WTC11 (cell line): ENCODE measurements at regions not wholly inside any gene's neighbourhood (a gene's known extent, or its start where the extent isn't known, plus 50 kb on each side); places are given as distances from the start of the nearest gene placed in this dataset.

Source experiments
- ATAC-seq: fragments of 200-7000 bp; cut with Tn5 transposase; 2 replicates; pipeline ENCODE4 v1.10.0; 2021; ENCODE audit warnings: mild to moderate bottlenecking, moderate library complexity
- CTCF ChIA-PET: fragments of 300-600 bp; sonication (Branson Sonifier 250); formaldehyde crosslinking; loops from one replicate; lab custom pipeline; 2021; ENCODE audit warnings: antibody characterized with exemption; lab: Charles Lee
- POLR2A ChIA-PET: fragments of 350-600 bp; sonication (Branson Sonifier 250); formaldehyde crosslinking; loops from one replicate; lab custom pipeline; 2021; ENCODE audit warnings: antibody characterized with exemption; lab: Charles Lee
- DNase-seq: peaks from one replicate; pipeline ENCODE4 v3.0.0; 2021; ENCODE audit warnings: low spot score
- H3K27ac Mint-ChIP-seq: 2 replicates; pipeline ENCODE4 v1.8.0; 2021; ENCODE audit warnings: mixed read lengths
- H3K27me3 Mint-ChIP-seq: 2 replicates; pipeline ENCODE4 v1.8.0; 2021; ENCODE audit warnings: low read depth, mild to moderate bottlenecking, moderate library complexity, mixed read lengths
- H3K36me3 Mint-ChIP-seq: 2 replicates; pipeline ENCODE4 v1.8.0; 2021; ENCODE audit warnings: mixed read lengths
- H3K4me1 Mint-ChIP-seq: 2 replicates; pipeline ENCODE4 v1.8.0; 2022; ENCODE audit warnings: mixed read lengths
- H3K4me3 Mint-ChIP-seq: 2 replicates; pipeline ENCODE4 v1.8.0; 2021; ENCODE audit warnings: mild to moderate bottlenecking, moderate library complexity, mixed read lengths
- H3K9me3 Mint-ChIP-seq: 2 replicates; pipeline ENCODE4 v1.8.0; 2021; ENCODE audit warnings: mixed read lengths
- ESRRA ChIP-seq: sonication (generic); formaldehyde crosslinking; IDR thresholded peaks from 2 replicates; pipeline ENCODE4 v1.8.1; 2022; ENCODE audit warnings: mild to moderate bottlenecking, missing genetic modification reagents, borderline replicate concordance
- FOXJ3 ChIP-seq: sonication (generic); formaldehyde crosslinking; IDR thresholded peaks from 2 replicates; pipeline ENCODE4 v1.9.0; 2021; ENCODE audit warnings: missing genetic modification reagents, mild to moderate bottlenecking, borderline replicate concordance
- FOXP4 ChIP-seq: sonication (generic); formaldehyde crosslinking; IDR thresholded peaks from 2 replicates; pipeline ENCODE4 v1.8.0; 2022; ENCODE audit warnings: mild to moderate bottlenecking, missing genetic modification reagents
- HMGXB4 ChIP-seq: sonication (generic); formaldehyde crosslinking; IDR thresholded peaks from 2 replicates; pipeline ENCODE4 v1.8.1; 2023; ENCODE audit warnings: mild to moderate bottlenecking, moderate library complexity, missing genetic modification reagents
- IRF1 ChIP-seq: sonication (generic); formaldehyde crosslinking; IDR thresholded peaks from 2 replicates; pipeline ENCODE4 v1.8.0; 2023; ENCODE audit warnings: missing genetic modification reagents
- MAX ChIP-seq: sonication (generic); formaldehyde crosslinking; IDR thresholded peaks from 2 replicates; pipeline ENCODE4 v1.8.0; 2022; ENCODE audit warnings: mild to moderate bottlenecking, missing genetic modification reagents
- MYBL2 ChIP-seq: sonication (generic); formaldehyde crosslinking; IDR thresholded peaks from 2 replicates; pipeline ENCODE4 v1.8.1; 2023; ENCODE audit warnings: mild to moderate bottlenecking, moderate library complexity, missing genetic modification reagents
- NFYB ChIP-seq: sonication (generic); formaldehyde crosslinking; conservative IDR thresholded peaks from 2 replicates; pipeline ENCODE4 v1.8.0; 2022; ENCODE audit warnings: low read depth, missing genetic modification reagents
- PREB ChIP-seq: sonication (generic); formaldehyde crosslinking; IDR thresholded peaks from 2 replicates; pipeline ENCODE4 v1.8.1; 2022; ENCODE audit warnings: mild to moderate bottlenecking, missing genetic modification reagents, moderate library complexity, borderline replicate concordance
- SOX15 ChIP-seq: fragments of 250-450 bp; sonication (Bioruptor Pico); IDR thresholded peaks from 2 replicates; pipeline ENCODE4 v1.9.0; 2021; ENCODE audit warnings: mild to moderate bottlenecking
- TP53 ChIP-seq: sonication (generic); formaldehyde crosslinking; IDR thresholded peaks from 2 replicates; pipeline ENCODE4 v1.8.1; 2023; ENCODE audit warnings: mild to moderate bottlenecking, missing genetic modification reagents
- ZBTB21 ChIP-seq: sonication (generic); formaldehyde crosslinking; IDR thresholded peaks from 2 replicates; pipeline ENCODE4 v1.8.1; 2023; ENCODE audit warnings: mild to moderate bottlenecking, missing genetic modification reagents, borderline replicate concordance
- ZNF121 ChIP-seq: sonication (generic); formaldehyde crosslinking; IDR thresholded peaks from 2 replicates; pipeline ENCODE4 v1.8.0; 2023; ENCODE audit warnings: missing genetic modification reagents
- ZNF138 ChIP-seq: sonication (generic); formaldehyde crosslinking; conservative IDR thresholded peaks from 2 replicates; pipeline ENCODE4 v1.8.1; 2022; ENCODE audit warnings: mild to moderate bottlenecking, moderate library complexity, missing genetic modification reagents
- ZNF219 ChIP-seq: sonication (generic); formaldehyde crosslinking; IDR thresholded peaks from 2 replicates; pipeline ENCODE4 v1.8.0; 2023; ENCODE audit warnings: missing genetic modification reagents, mild to moderate bottlenecking, borderline replicate concordance
- ZNF317 ChIP-seq: sonication (generic); formaldehyde crosslinking; IDR thresholded peaks from 2 replicates; pipeline ENCODE4 v1.8.1; 2023; ENCODE audit warnings: low read depth, mild to moderate bottlenecking, moderate library complexity, missing genetic modification reagents, borderline replicate concordance
- ZNF416 ChIP-seq: fragments of 250-450 bp; sonication (Bioruptor Pico); IDR thresholded peaks from 2 replicates; pipeline ENCODE4 v1.9.0; 2021; ENCODE audit warnings: mild to moderate bottlenecking, inconsistent platforms
- ZNF423 ChIP-seq: fragments of 250-450 bp; sonication (Bioruptor Pico); IDR thresholded peaks from 2 replicates; pipeline ENCODE4 v2.1.2; 2022; ENCODE audit warnings: mild to moderate bottlenecking, moderate library complexity
- TF ChIP-seq, protein P1 (sequence below): sonication (generic); formaldehyde crosslinking; IDR thresholded peaks from 2 replicates; pipeline ENCODE4 v1.8.0; 2023; ENCODE audit warnings: mild to moderate bottlenecking, missing genetic modification reagents
- TF ChIP-seq, protein P2 (sequence below): fragments of 250-450 bp; sonication (Bioruptor Pico); IDR thresholded peaks from 2 replicates; pipeline ENCODE4 v1.9.0; 2021; ENCODE audit warnings: moderate library complexity, mild to moderate bottlenecking, inconsistent platforms, borderline replicate concordance

GRCh38 chr2:146954544-146954943, 890.3 kb upstream of the ACVR2A start:
- CTCF ChIA-PET = no interaction called here
- H3K9me3 Mint-ChIP-seq = peaks cover 7% of the 10 kb centered on the region; the same call in 1 of the 2 replicates
- no peaks in the 10 kb centered on the region for H3K36me3 Mint-ChIP-seq
- TF ChIP-seq FOXP4 (CRISPR knock-in tag) (no peak), MAX (CRISPR knock-in tag) (no peak), ZNF423 (CRISPR knock-in tag) (no peak), ZNF138 (CRISPR knock-in tag) (no peak), SOX15 (CRISPR knock-in tag) (no peak)
- POLR2A ChIA-PET = no interaction called here
- no peak overlapping the region for H3K4me3 Mint-ChIP-seq
- no peaks in the 10 kb centered on the region for H3K4me1 Mint-ChIP-seq
- DNase-seq (no peak), ATAC-seq (no peak)
- H3K27me3 Mint-ChIP-seq = no peaks in the 10 kb centered on the region
- H3K27ac Mint-ChIP-seq = no peak overlapping the region

DNA sequence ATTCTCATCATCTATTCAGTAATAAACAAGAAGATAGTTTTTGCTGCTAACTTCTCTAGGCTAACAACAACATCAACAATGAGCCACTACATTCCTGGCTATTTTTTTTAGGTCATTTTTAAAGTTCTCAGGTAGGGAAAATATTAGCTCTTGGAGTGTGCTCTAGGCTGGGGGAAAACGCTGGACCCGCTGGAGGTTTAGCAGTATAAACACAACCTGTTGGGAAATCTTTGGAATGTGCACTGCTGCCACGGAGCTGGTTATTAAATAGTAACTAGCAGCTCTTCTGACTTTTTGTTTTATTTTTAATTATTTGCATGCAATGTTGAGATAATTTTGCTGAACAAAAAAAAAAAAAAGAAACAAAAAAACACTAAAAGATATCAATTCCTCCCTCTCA, 892.1 kb upstream of the ACVR2A start:
- TF ChIP-seq ZBTB21 (CRISPR knock-in tag) = no peak
- TF ChIP-seq ZNF121 (CRISPR knock-in tag) = no peak
- TF ChIP-seq ESRRA (CRISPR knock-in tag) = no peak
- no peak for TF ChIP-seq MYBL2
- H3K4me1 Mint-ChIP-seq = no peaks in the 10 kb centered on the region
- POLR2A ChIA-PET = no interaction called here
- no peaks in the 10 kb centered on the region for H3K27me3 Mint-ChIP-seq
- CTCF ChIA-PET = no interaction called here
- H3K36me3 Mint-ChIP-seq = no peaks in the 10 kb centered on the region
- H3K4me3 Mint-ChIP-seq = no peak overlapping the region
- no peak overlapping the region for H3K27ac Mint-ChIP-seq
- DNase-seq (no peak), ATAC-seq (no peak)
- peaks cover 7% of the 10 kb centered on the region; the same call in 1 of the 2 replicates for H3K9me3 Mint-ChIP-seq

DNA sequence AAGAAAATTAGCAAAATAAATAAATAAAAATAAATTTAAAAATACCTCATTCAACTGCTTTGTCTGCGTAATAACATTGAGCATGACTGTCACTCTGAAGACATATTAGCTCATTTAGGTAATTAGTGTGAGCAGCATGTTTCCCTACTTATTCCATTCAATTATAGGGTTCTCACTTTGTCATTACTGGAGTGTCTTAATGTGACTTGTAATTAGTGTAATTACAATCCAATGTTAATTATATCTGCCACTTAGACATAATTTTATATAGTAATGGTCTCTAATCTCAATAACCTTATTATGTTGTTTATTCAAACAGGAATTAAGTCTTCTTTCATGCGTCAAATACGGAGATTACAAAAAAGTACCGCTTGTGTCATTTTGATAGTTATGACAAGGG, 893.9 kb upstream of the ACVR2A start:
- CTCF ChIA-PET = no interaction called here
- POLR2A ChIA-PET = no interaction called here
- DNase-seq = no peak
- H3K27ac Mint-ChIP-seq = no peak overlapping the region
- peaks cover 13% of the 10 kb centered on the region for H3K9me3 Mint-ChIP-seq
- H3K27me3 Mint-ChIP-seq = no peaks in the 10 kb centered on the region
- no peak overlapping the region for H3K4me3 Mint-ChIP-seq
- no peak for ATAC-seq
- no peaks in the 10 kb centered on the region for H3K36me3 Mint-ChIP-seq
- no peaks in the 10 kb centered on the region for H3K4me1 Mint-ChIP-seq
- TF ChIP-seq MAX (CRISPR knock-in tag) (no peak), ZNF416 (CRISPR knock-in tag) (no peak), ZBTB21 (CRISPR knock-in tag) (no peak), ZNF219 (CRISPR knock-in tag) (no peak), ZNF423 (CRISPR knock-in tag) (no peak), FOXJ3 (CRISPR knock-in tag) (no peak), NFYB (CRISPR knock-in tag) (no peak), TP53 (CRISPR knock-in tag) (no peak), PREB (no peak), IRF1 (CRISPR knock-in tag) (no peak), HMGXB4 (CRISPR knock-in tag) (no peak), ZNF317 (CRISPR knock-in tag) (no peak)
- TF ChIP-seq, protein P1, sequence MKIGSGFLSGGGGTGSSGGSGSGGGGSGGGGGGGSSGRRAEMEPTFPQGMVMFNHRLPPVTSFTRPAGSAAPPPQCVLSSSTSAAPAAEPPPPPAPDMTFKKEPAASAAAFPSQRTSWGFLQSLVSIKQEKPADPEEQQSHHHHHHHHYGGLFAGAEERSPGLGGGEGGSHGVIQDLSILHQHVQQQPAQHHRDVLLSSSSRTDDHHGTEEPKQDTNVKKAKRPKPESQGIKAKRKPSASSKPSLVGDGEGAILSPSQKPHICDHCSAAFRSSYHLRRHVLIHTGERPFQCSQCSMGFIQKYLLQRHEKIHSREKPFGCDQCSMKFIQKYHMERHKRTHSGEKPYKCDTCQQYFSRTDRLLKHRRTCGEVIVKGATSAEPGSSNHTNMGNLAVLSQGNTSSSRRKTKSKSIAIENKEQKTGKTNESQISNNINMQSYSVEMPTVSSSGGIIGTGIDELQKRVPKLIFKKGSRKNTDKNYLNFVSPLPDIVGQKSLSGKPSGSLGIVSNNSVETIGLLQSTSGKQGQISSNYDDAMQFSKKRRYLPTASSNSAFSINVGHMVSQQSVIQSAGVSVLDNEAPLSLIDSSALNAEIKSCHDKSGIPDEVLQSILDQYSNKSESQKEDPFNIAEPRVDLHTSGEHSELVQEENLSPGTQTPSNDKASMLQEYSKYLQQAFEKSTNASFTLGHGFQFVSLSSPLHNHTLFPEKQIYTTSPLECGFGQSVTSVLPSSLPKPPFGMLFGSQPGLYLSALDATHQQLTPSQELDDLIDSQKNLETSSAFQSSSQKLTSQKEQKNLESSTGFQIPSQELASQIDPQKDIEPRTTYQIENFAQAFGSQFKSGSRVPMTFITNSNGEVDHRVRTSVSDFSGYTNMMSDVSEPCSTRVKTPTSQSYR (CRISPR knock-in tag) = no peak
- TF ChIP-seq, protein P2, sequence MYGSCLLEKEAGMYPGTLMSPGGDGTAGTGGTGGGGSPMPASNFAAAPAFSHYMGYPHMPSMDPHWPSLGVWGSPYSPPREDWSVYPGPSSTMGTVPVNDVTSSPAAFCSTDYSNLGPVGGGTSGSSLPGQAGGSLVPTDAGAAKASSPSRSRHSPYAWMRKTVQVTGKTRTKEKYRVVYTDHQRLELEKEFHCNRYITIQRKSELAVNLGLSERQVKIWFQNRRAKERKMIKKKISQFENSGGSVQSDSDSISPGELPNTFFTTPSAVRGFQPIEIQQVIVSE (CRISPR knock-in tag) = no peak
